ENCODE measurements at regions not wholly inside any gene's neighbourhood (a gene's known extent, or its start where the extent isn't known, plus 50 kb on each side); places are given as distances from the start of the nearest gene placed in this dataset.

GRCh38 chr4:148800336-148800885, 358.2 kb upstream of the NR3C2 start:
- Histone ChIP-seq H3K27me3 (ENCODE audit: control insufficient read depth in 1 of 2, insufficient read depth in 2 of 2, low read length in 2 of 2) (no peaks in the 10 kb centered on the region), H3K4me2 (ENCODE audit: low read depth, low read length) (no peak overlapping the region), H3K9me3 (ENCODE audit: low read length) (peaks cover 44% of the 10 kb centered on the region), H3K9ac (ENCODE audit: insufficient read depth, low read depth, low read length) (no peak overlapping the region), H4K20me1 (ENCODE audit: insufficient read depth, low read length) (no peaks in the 10 kb centered on the region), H3K36me3 (replicated peaks in 1 of 2; ENCODE audit: control insufficient read depth in 1 of 2, insufficient read depth in 2 of 2, low read length in 2 of 2) (no peaks in the 10 kb centered on the region), H3K4me3 (replicated peaks in 1 of 3; ENCODE audit: insufficient read depth in 1 of 3, low read depth in 2 of 3, low read length in 3 of 3) (no peak overlapping the region), H2AFZ (ENCODE audit: low read length) (no peak overlapping the region), H3K4me1 (ENCODE audit: insufficient read depth, low read length) (no peaks in the 10 kb centered on the region), H3K27ac (ENCODE audit: extremely low read length, insufficient read depth, low read length) (no peak overlapping the region), H3K79me2 (ENCODE audit: insufficient read depth, low read length) (no peaks in the 10 kb centered on the region)
- no TSS peak for BruUV-seq (replicated peaks)
- in situ Hi-C loops (cut with HindIII; ENCODE audit: extremely low pct_ligation_motif_present, low pct_unique_long_range_greater_than_20kb) = no loop called here
- ChIA-PET POLR2A (no interaction called here), CTCF (ENCODE audit: low intra/inter-chr PET ratio, low total read pairs) (no interaction called here)
- no CpG with 5 or more reads among the region's 1 CpG for WGBS (ENCODE audit: low lambda C conversion rate)
- no peak for TF ChIP-seq MNT (IDR thresholded peaks at IDR 0.05)
- no peak for TF ChIP-seq STAT5B (CRISPR knock-in tag; IDR thresholded peaks at IDR 0.05)
- TF ChIP-seq EP300 (IDR thresholded peaks at IDR 0.05; ENCODE audit: low read depth in 2 of 2, low read length in 2 of 2) = no peak
- no peak for TF ChIP-seq EP300 (CRISPR knock-in tag; IDR thresholded peaks at IDR 0.05; ENCODE audit: borderline replicate concordance)
- no peak for TF ChIP-seq ZNF275 (CRISPR knock-in tag; IDR thresholded peaks at IDR 0.05; ENCODE audit: borderline replicate concordance)
- DNase-seq (ENCODE audit: low spot score) (no peak), FAIRE-seq (no peak), ATAC-seq (no peak)
- intact Hi-C loops (cut with micrococcal nuclease; ENCODE audit: unreplicated experiment) = no loop called here

Measured in HepG2 (cell line).